Stimulated activated CD4-positive, alpha-beta T cell treated with anti-CD3 and anti-CD28 coated beads, Interleukin-2, amount 100 ng/mL, for 48 hours (primary cell): ENCODE measurements at regions not wholly inside any gene's neighbourhood (a gene's known extent, or its start where the extent isn't known, plus 50 kb on each side); places are given as distances from the start of the nearest gene placed in this dataset.
"Not testable (repeated sequence)": the region's sequence is repeated elsewhere in the genome, so short reads cannot be mapped to it uniquely, and the experiment has no call there.

ENCODE experiments used
- DNase-seq, 2 donors: peaks; one replicate each; pipeline ENCODE4 v3.0.0-alpha.2; 2020

- DNase-seq, result no peak
These were observed 490.7 kb upstream of the ZEB2 start for GRCh38 chr2:145010635-145011034.

GRCh38 chr2:145007960-145008263 is 488.0 kb upstream of the ZEB2 start:
- DNase-seq, result no peak

GRCh38 chr2:145007093-145007959 is 487.4 kb upstream of the ZEB2 start:
- DNase-seq, result no peak

- no peak for DNase-seq
These were observed 482.7 kb upstream of the ZEB2 start for GRCh38 chr2:145002624-145003023.

- DNase-seq, result no peak
These were observed 480.5 kb upstream of the ZEB2 start for GRCh38 chr2:145000376-145000775.

- DNase-seq, result no peak
These were observed 480.0 kb upstream of the ZEB2 start for GRCh38 chr2:144999936-145000335.

GRCh38 chr2:144999071-144999875 is 479.4 kb upstream of the ZEB2 start:
- DNase-seq, result no peak

- no peak for DNase-seq
These were observed 478.5 kb upstream of the ZEB2 start for GRCh38 chr2:144998435-144998834.

GRCh38 chr2:144996225-144996795 is 476.4 kb upstream of the ZEB2 start:
- DNase-seq, result no peak

- no peak for DNase-seq
These were observed 475.6 kb upstream of the ZEB2 start for GRCh38 chr2:144995482-144995881.

GRCh38 chr2:144990661-144991060 is 470.7 kb upstream of the ZEB2 start:
- no peak for DNase-seq

GRCh38 chr2:144989579-144990270 is 469.8 kb upstream of the ZEB2 start:
- DNase-seq, result no peak

GRCh38 chr2:144988591-144988990 is 468.7 kb upstream of the ZEB2 start:
- DNase-seq, result no peak

GRCh38 chr2:144986691-144987090 is 466.8 kb upstream of the ZEB2 start:
- DNase-seq, result no peak

- DNase-seq, result no peak
These were observed 464.1 kb upstream of the ZEB2 start for GRCh38 chr2:144984038-144984437.

- DNase-seq, result no peak
These were observed 463.2 kb upstream of the ZEB2 start for GRCh38 chr2:144983107-144983506.

GRCh38 chr2:144982481-144982880 is 462.6 kb upstream of the ZEB2 start:
- no peak for DNase-seq

- no peak for DNase-seq
These were observed 456.0 kb upstream of the ZEB2 start for GRCh38 chr2:144975881-144976280.

- no peak for DNase-seq
These were observed 452.8 kb upstream of the ZEB2 start for GRCh38 chr2:144972676-144973075.

GRCh38 chr2:144971786-144972335 is 451.9 kb upstream of the ZEB2 start:
- DNase-seq, result no peak

GRCh38 chr2:144970410-144970809 is 450.5 kb upstream of the ZEB2 start:
- DNase-seq, result not testable (repeated sequence)

- DNase-seq, result not testable (repeated sequence)
These were observed 449.6 kb upstream of the ZEB2 start for GRCh38 chr2:144969564-144969963.

GRCh38 chr2:144967961-144968360 is 448.0 kb upstream of the ZEB2 start:
- no peak for DNase-seq
